ENCODE measurements at regions not wholly inside any gene's neighbourhood (a gene's known extent, or its start where the extent isn't known, plus 50 kb on each side); places are given as distances from the start of the nearest gene placed in this dataset.

DNA sequence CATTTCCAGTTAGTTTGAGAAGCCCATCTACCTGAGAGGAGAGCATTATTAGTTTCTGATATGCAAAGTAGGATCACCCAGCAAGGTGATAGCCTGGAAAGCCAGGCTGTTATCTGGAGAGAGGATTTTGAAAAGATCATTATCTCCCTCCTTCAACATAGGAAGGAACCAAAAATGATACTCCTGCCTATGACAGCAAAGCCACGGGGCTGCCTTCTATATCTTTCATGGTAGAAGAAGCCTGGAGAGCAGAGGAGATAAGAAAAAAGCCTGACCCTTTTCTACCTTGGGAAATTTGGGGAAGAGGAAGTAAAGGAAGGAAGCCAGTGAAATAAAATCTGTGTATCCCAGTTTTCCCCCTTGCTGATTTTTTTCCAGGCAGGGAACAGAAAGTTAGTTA lies 205.5 kb downstream of the MFSD1 start:
- no peak for ATAC-seq
- Histone ChIP-seq H3K36me3 (ENCODE audit: control insufficient read depth, insufficient read depth, low read length) (no peaks in the 10 kb centered on the region), H3K27ac (ENCODE audit: low read length) (no peak overlapping the region), H3K4me1 (ENCODE audit: control insufficient read depth, insufficient read depth, low read length) (no peaks in the 10 kb centered on the region), H3K4me3 (ENCODE audit: low read length) (no peak overlapping the region), H3K9me3 (ENCODE audit: control insufficient read depth, insufficient read depth, low read length) (no peaks in the 10 kb centered on the region), H3K27me3 (ENCODE audit: control insufficient read depth, insufficient read depth, low read length) (no peaks in the 10 kb centered on the region)
- Mint-ChIP-seq H3K36me3 (no peaks in the 10 kb centered on the region), H3K27me3 (ENCODE audit: low read depth in 2 of 2) (no peaks in the 10 kb centered on the region), H3K9me3 (peaks cover 5 to 11% of the 10 kb centered on the region in 2 donors), H3K4me1 (no peaks in the 10 kb centered on the region), H3K4me3 (no peak overlapping the region), H3K27ac (no peak overlapping the region)
- WGBS (ENCODE audit: insufficient coverage): 22% methylated on average over 1 of the region's 1 CpG
- intact Hi-C loops (cut with micrococcal nuclease): no loop called here
- TF ChIP-seq, protein P1, sequence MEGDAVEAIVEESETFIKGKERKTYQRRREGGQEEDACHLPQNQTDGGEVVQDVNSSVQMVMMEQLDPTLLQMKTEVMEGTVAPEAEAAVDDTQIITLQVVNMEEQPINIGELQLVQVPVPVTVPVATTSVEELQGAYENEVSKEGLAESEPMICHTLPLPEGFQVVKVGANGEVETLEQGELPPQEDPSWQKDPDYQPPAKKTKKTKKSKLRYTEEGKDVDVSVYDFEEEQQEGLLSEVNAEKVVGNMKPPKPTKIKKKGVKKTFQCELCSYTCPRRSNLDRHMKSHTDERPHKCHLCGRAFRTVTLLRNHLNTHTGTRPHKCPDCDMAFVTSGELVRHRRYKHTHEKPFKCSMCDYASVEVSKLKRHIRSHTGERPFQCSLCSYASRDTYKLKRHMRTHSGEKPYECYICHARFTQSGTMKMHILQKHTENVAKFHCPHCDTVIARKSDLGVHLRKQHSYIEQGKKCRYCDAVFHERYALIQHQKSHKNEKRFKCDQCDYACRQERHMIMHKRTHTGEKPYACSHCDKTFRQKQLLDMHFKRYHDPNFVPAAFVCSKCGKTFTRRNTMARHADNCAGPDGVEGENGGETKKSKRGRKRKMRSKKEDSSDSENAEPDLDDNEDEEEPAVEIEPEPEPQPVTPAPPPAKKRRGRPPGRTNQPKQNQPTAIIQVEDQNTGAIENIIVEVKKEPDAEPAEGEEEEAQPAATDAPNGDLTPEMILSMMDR (IDR thresholded peaks at IDR 0.05): no peak
- no peak for DNase-seq

DNA sequence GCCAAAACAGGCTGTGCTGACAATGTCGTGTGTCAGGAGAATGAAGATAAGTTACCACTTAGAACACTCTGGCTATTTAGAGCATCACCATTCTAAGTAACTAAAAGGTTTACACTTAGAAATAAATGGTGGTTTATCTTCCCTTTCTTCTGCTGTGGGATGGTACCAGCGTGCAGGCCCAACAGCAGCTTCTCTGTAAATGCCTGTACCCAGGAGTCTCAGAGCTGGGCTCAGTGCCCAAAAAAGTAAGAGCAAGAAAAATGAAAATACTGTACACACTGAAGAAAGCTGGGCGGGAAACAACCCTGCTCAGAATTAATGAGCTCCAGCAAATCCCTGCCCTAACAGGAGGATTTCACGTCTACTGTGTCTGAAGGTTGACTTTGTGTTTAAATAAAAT lies 206.5 kb downstream of the MFSD1 start:
- peaks cover 5 to 12% of the 10 kb centered on the region in 2 donors for H3K9me3 Mint-ChIP-seq
- H3K27ac Mint-ChIP-seq: no peak overlapping the region
- H3K4me1 ChIP-seq (ENCODE audit: control insufficient read depth, insufficient read depth, low read length): no peaks in the 10 kb centered on the region

DNA sequence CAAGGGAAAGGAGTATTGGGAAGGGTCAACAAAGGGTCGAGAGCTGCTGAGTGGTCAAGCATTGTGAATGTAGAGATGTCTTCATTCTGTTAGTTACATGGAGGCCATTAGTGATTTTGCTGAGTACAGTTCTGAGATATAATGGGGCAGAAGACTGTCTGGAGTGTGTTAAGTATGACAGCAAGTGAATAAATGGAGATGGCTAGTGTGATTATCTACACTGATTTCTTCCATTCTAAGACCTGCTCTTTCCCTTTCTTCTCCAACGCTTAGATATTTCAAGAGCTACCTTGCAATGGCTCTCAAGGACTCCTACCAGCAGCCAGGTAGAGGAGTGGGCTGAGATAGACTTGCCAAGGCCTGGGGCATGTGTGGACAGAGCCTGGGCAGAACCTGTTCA lies 216.5 kb downstream of the MFSD1 start:
- Mint-ChIP-seq H3K27me3 (ENCODE audit: low read depth in 2 of 2) (no peaks in the 10 kb centered on the region), H3K27ac (no peak overlapping the region), H3K4me1 (no peaks in the 10 kb centered on the region), H3K9me3 (peaks cover 13 to 14% of the 10 kb centered on the region in 2 donors), H3K4me3 (no peak overlapping the region), H3K36me3 (no peaks in the 10 kb centered on the region)
- no peak overlapping the region for H3K4me3 ChIP-seq (ENCODE audit: low read length)
- H3K27me3 ChIP-seq (ENCODE audit: control insufficient read depth, insufficient read depth, low read length): no peaks in the 10 kb centered on the region
- H3K36me3 ChIP-seq (ENCODE audit: control insufficient read depth, insufficient read depth, low read length): no peaks in the 10 kb centered on the region
- TF ChIP-seq, protein P1 (IDR thresholded peaks at IDR 0.05): no peak
- DNase-seq (no peak), ATAC-seq (no peak)
- WGBS (ENCODE audit: insufficient coverage): 62% methylated on average over 1 of the region's 2 CpGs
- peaks cover 6% of the 10 kb centered on the region for H3K9me3 ChIP-seq (ENCODE audit: control insufficient read depth, insufficient read depth, low read length)
- H3K27ac ChIP-seq (ENCODE audit: low read length): no peak overlapping the region
- intact Hi-C loops (cut with micrococcal nuclease): no loop called here
- H3K4me1 ChIP-seq (ENCODE audit: control insufficient read depth, insufficient read depth, low read length): no peaks in the 10 kb centered on the region

More for the DNA sequence above, 206.5 kb downstream of the MFSD1 start:
- H3K4me1 Mint-ChIP-seq: no peaks in the 10 kb centered on the region
- H3K27ac ChIP-seq (ENCODE audit: low read length): no peak overlapping the region
- no peaks in the 10 kb centered on the region for H3K9me3 ChIP-seq (ENCODE audit: control insufficient read depth, insufficient read depth, low read length)
- intact Hi-C loops (cut with micrococcal nuclease): no loop called here
- WGBS (ENCODE audit: insufficient coverage): 50% methylated on average over 2 of the region's 4 CpGs
- H3K4me3 ChIP-seq (ENCODE audit: low read length): no peak overlapping the region
- no peak overlapping the region for H3K4me3 Mint-ChIP-seq
- TF ChIP-seq, protein P1 (IDR thresholded peaks at IDR 0.05): no peak
- H3K36me3 ChIP-seq (ENCODE audit: control insufficient read depth, insufficient read depth, low read length): no peaks in the 10 kb centered on the region
- ATAC-seq (no peak), DNase-seq (no peak)
- no peaks in the 10 kb centered on the region for H3K27me3 ChIP-seq (ENCODE audit: control insufficient read depth, insufficient read depth, low read length)
- H3K36me3 Mint-ChIP-seq: no peaks in the 10 kb centered on the region
- no peaks in the 10 kb centered on the region for H3K27me3 Mint-ChIP-seq (ENCODE audit: low read depth in 2 of 2)

DNA sequence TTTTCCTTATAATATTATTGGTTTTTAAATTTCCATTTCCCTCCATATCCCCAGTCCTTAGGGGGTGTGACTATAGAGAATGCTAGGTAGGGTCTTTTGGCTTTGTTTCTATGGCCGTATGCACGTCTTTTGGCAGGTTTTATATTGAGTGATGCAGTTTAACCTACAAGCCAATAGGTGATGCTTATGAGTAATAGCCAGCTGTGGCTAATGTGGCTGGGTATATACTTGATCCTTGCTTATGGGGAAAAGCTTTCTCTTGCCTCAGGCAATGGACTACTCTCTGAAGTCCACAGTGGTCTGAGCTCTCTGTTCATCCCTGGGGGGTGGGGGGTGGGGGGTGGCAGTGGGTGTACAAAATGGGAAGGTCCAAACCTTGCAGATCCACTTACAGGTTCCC lies 223.9 kb downstream of the MFSD1 start:
- H3K4me3 Mint-ChIP-seq: no peak overlapping the region
- Histone ChIP-seq H3K27me3 (ENCODE audit: control insufficient read depth, insufficient read depth, low read length) (no peaks in the 10 kb centered on the region), H3K4me1 (ENCODE audit: control insufficient read depth, insufficient read depth, low read length) (no peaks in the 10 kb centered on the region), H3K9me3 (ENCODE audit: control insufficient read depth, insufficient read depth, low read length) (peaks cover 14% of the 10 kb centered on the region), H3K36me3 (ENCODE audit: control insufficient read depth, insufficient read depth, low read length) (no peaks in the 10 kb centered on the region), H3K27ac (ENCODE audit: low read length) (no peak overlapping the region), H3K4me3 (ENCODE audit: low read length) (no peak overlapping the region)
- ATAC-seq (no peak), DNase-seq (no peak)
- H3K4me1 Mint-ChIP-seq: no peaks in the 10 kb centered on the region
- intact Hi-C loops (cut with micrococcal nuclease): no loop called here
- TF ChIP-seq, protein P1 (IDR thresholded peaks at IDR 0.05): no peak
- 38% methylated on average over 2 of the region's 2 CpGs for WGBS (ENCODE audit: insufficient coverage)
- no peaks in the 10 kb centered on the region for H3K36me3 Mint-ChIP-seq
- H3K27me3 Mint-ChIP-seq (ENCODE audit: low read depth in 2 of 2): no peaks in the 10 kb centered on the region
- no peak overlapping the region for H3K27ac Mint-ChIP-seq
- H3K9me3 Mint-ChIP-seq: peaks cover 6 to 7% of the 10 kb centered on the region in 2 donors

Measured in natural killer cell (primary cell).